Islet precursor cell (in vitro differentiated cells): ENCODE measurements at regions not wholly inside any gene's neighbourhood (a gene's known extent, or its start where the extent isn't known, plus 50 kb on each side); places are given as distances from the start of the nearest gene placed in this dataset.

Experiments
- DNase-seq: peaks from one replicate; pipeline ENCODE4 v3.0.0-alpha.2; 2018

DNA sequence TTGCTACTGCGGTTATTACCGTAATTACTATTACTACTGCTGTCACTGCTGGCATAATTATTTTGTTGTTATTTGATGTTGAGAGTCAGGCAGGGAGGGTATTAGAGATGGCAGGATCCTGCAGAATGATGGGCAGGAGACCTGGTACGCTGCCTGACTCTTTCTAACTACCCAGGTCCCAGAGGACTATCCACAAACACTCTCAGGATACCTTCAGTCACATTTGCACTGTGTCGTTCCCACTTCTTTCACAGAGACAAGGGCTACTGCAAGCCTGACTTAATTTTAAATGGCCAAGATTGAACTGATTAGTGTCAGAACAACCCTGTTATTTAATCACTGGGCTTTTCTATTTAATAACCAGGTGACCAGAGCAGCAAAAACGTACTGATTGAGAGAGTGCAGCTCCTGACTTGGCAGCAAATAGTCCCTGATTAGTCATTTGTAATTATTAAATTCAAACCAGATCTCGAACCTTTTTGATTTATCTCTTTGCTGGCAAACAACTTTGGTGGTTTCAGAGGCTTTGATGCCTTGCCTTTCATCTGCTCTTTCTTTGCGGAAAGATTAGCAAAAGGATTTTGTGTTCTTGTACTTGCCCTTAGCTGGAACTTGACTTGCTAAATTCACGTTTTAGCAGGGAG is 88.8 kb upstream of the ARHGEF3 start:
- no peak for DNase-seq

DNA sequence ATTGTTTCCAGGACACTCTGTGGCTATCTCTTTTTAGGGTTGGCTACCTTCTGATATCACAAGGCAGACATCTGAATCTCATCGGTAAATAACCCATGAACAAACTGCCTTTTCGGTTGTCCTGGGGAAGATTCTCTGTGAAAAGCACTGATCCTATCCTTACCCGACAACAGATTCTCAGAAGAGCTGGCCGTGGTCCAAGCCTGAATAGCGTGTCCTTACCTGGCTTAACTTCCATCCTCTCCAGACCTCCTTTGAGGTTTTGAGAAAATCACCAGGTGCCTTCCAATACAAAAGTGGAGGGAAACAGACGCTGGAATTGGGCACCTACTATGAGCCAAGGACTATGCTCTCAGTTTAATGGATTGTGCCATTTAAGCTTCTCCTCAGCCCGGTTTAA is 87.4 kb upstream of the ARHGEF3 start:
- DNase-seq: no peak

GRCh38 chr3:56887402-56888025 is 85.8 kb upstream of the ARHGEF3 start:
- DNase-seq: no peak

DNA sequence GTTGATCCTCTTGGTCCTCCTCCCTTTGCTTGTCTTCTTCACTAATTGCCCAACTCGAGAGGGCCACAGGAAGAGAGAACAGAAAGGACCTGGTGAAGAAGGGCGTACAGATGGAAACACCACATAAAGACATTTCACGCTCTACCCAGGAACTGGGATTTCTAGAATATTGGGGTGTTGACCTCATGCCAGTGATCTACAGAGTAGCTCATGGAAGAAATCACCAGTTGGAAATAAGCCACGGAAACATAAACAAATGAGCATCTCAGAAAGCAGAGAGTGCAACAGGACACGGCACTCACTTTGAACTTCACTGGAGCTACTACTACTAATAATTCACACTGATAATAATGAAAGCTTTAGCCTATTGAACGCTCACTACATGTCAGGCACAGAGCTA is 84.6 kb upstream of the ARHGEF3 start:
- DNase-seq: no peak

DNA sequence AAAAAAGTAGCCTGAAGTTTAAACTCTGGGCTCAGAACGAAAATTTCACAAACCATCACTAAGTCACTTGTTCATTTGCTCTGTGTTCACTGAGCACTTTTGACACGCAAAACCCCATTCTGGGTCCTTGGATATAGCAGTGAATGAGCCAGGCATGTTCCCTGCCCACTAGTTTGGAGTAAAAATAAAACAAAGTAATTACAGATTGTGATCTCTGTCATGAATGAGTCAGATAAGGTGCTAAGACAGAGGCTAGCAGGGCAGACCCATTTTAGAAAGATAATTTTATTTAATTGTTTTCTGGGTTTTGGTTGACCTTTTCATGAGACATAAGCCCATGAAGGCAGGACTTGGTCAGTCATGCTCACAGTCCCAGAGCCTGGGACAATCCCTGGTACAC is 84.1 kb upstream of the ARHGEF3 start:
- DNase-seq: no peak

DNA sequence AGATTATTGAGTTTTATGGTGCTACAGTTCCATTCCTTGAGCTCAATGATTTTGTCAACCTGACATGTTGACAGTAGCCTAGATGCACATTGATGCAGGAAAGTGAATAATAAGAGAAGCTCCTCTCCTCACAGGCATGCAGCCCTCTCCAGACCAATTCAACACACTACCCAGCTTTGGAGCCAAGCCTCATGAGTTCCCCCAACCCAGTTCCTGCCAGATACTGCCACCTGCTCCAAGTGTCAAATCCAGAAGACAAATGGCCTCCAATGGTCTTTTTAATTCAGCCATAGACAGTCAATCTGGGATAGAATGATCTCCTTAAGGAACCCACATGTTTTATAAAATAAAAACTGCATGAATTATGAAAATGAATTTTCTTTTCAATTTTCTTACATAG is 83.7 kb upstream of the ARHGEF3 start:
- no peak for DNase-seq

- no peak for DNase-seq
Observed at GRCh38 chr3:56884387-56884786, 82.6 kb upstream of the ARHGEF3 start.

DNA sequence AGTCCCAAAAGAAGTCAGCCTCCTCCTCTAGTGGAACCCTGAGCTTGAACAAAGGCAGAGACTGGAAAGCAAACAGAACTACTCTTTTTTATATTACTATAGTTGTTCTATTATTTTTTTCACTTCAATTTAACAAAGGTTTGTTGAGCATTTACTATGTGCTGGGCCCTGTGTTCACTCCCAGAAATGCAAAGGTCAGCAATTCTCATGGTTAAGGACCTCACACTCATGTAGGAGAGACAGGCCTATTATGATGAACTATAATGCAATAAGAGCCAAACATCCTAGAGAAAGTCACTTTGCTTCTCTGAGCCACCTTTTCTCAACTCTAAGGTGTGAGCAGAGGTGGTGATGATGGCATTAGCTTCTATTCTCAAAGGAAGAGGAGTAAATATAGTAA is 82.1 kb upstream of the ARHGEF3 start:
- no peak for DNase-seq

GRCh38 chr3:56882896-56883295 is 81.1 kb upstream of the ARHGEF3 start:
- no peak for DNase-seq

DNA sequence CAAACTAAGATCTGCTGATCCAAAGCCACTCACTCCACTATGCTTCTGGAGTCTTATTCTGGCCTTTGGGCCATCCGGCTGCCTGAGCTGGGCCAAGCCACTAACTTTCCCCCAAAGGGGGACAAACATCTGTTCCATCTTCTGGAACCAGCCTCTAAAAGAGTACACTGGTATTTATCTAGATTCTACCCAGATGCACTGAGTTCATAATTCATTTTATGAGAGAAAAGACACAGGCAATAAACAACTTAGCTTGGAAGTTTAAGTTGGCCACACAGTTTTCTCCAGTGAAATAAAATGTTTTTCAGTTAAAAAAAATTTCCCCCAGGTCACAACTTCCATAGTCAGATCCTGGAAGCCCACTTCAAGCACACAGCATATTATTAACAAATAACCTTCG is 80.1 kb upstream of the ARHGEF3 start:
- DNase-seq: no peak

GRCh38 chr3:56880720-56881575 is 79.2 kb upstream of the ARHGEF3 start:
- DNase-seq: peak; percentile 63

DNA sequence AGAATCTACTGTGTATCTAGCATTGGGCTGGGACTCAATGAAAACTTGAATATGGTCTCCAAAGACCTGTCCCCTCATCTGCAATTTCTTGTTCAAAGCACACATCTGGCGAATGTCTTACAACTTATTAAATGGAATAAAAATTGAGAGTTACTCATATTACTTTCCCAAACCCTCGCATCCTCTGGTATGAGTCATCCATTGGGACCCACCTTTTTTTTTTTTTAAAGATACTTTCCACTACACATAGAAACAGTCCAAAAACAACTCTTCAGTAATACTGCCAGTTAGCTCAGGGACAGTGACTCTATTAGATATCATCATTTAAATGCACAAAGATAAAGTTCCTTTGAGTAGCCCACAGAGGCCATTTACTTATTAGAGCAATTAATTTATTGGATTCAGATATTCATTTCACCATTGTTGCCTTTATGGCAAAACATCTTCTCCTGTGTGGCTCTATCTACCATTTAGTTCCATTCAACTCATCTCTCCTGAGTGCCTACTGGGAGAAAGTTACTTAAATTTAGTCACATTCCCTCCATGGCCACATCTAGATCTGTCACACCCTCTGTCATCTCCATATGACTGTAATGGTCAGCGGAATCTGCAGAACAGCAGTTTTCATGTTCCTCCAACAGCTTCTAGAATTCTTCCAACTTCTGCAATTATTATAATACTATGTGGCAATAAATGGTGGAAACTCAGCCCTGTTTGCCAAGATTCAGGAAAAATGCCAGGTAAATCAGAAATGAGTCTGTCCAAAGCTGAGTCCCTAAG is 77.9 kb upstream of the ARHGEF3 start:
- no peak for DNase-seq

DNA sequence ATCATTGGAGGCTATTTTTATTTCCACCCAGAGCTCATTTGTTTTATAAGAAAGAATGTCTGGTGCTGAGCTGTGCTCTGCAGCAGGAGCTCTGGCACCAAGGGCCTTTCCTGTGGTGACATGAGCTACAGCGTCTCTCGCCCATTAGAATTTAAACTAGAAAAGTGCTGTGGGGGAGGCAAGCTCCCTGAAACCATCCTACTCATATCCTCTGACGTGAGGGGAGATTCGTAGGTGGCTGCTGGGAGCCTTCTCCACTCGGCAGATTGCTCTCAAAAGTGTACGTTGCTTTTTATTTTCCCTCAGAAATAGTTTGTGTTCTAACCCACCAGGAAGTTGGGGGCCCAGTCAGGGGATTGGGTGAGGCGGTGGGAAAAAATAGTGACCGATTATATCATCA is 76.3 kb upstream of the ARHGEF3 start:
- no peak for DNase-seq

- no peak for DNase-seq
Observed at GRCh38 chr3:56876916-56877315, 75.2 kb upstream of the ARHGEF3 start.

- DNase-seq: no peak
Observed at GRCh38 chr3:56874269-56874668, 72.5 kb upstream of the ARHGEF3 start.

DNA sequence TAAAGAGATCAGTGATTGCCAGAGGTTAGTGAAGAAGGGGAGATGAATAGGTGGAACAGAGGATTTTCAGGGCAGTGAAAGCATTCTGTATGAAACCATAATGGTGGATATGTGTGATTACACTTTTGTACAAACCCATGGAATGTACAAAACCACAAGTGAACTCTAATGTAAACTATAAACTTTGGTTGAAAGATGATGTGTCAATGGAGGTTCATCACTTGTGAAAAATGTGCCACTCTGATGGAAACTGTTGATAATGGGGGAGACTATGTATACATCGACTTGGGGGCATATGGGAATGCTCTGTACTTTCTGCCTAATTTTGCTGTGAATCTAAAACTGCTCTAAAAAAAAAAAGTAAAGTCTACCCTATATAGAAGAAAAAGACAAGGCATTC is 68.7 kb upstream of the ARHGEF3 start:
- DNase-seq: no peak

DNA sequence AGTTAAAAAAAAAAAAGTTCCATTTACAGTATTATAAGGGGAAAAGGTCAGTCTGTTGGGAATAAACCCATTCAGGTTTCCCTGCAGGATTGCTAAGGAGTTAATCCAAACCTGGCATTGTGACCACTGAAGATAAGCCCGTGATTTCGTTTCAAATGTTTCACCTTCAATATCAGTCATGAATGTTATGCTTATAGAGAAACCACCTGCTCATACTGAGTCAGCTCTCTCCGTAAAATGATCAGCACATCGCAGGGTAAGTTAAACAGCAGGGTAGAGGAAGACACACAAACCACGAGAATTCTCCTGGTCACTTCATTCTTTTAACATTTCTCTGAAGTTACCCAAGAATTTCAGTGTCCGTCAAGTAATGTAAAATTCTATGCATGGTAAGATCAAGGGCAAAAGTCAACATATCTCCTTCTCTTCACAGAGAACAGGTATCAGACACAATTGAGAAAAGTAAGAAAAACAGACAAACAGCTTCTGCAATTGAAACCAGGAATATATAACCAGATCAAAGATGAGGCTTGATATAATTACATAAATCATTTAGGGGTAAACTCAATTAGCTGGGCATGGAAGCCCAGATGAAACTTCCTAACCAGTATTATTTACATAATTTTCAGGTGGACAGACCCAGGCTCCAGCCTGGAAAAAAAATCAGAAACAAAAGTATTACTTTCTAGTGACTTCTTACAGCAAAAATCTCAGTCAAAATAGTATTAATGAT is 67.6 kb upstream of the ARHGEF3 start:
- DNase-seq: no peak

DNA sequence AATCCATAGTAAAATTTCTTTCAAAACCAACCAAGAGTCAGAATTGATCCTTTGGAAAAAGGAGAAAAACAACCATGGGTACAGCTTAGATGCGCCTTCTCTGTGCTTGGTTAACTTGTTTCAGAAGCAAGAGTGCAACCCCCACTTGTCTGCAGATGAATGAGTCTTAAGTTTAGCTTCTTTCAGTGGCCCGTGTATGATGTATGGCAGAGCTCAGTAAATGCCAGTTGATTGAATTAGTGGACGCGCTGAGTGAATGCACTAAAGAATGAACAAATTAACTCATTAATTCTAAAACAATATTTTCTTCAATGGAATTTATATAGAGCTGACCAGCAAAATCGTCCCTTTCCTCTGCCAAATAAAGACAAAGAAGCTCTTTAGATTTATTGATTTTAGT is 67.0 kb upstream of the ARHGEF3 start:
- DNase-seq: no peak

- DNase-seq: no peak
Observed at GRCh38 chr3:56867671-56868070, 65.9 kb upstream of the ARHGEF3 start.

GRCh38 chr3:56864918-56865524 is 63.3 kb upstream of the ARHGEF3 start:
- no peak for DNase-seq

DNA sequence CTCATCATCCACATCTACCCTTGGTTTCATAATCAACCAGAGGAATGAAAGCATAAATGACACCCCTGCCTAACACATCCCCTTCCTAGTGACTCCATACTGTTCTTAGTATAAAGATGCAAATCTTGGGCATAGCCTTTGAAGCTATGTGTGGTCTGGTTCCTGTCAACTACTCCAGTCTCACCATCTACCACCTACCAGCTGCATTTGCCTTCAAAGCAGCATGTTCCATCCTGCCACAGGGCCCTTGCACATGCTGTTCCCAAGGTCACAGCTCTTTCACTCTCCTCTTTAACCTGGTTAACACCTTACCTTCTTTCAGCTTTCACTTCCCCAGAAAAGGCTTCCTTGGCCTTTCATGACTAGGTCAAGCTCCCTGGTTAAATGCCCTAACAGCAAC is 62.3 kb upstream of the ARHGEF3 start:
- DNase-seq: no peak

GRCh38 chr3:56862352-56863062 is 60.8 kb upstream of the ARHGEF3 start:
- no peak for DNase-seq
